Natural killer cell (primary cell): ENCODE measurements at regions not wholly inside any gene's neighbourhood (a gene's known extent, or its start where the extent isn't known, plus 50 kb on each side); places are given as distances from the start of the nearest gene placed in this dataset.

ENCODE experiments used
- ATAC-seq, 3 donors: fragments of 150-1000 bp in 2 of 3; fragments of 200-7000 bp in 1 of 3; cut with Tn5 transposase; 1 replicate in 1 of 3; 2 replicates in 2 of 3; pipeline ENCODE4 v1.10.0; 2021; ENCODE audit warnings: mild to moderate bottlenecking in 2 of 3, moderate library complexity in 2 of 3
- DNase-seq, 2 donors: peaks; one replicate each; pipeline versions ENCODE4 v3.0.0 to v3.0.0-alpha.2; 2013 to 2021; ENCODE audit warnings: mixed read lengths in 1 of 2
- H3K27ac ChIP-seq: one replicate; pipeline ENCODE4 v1.5.1; 2013; ENCODE audit warnings: mild to moderate bottlenecking, low read length
- H3K27me3 ChIP-seq: one replicate; pipeline ENCODE4 v1.6.1; 2013; ENCODE audit warnings: low read length; ENCODE audit not compliant: control insufficient read depth, insufficient read depth
- H3K36me3 ChIP-seq: one replicate; pipeline ENCODE4 v1.6.1; 2013; ENCODE audit warnings: low read length; ENCODE audit not compliant: control insufficient read depth, insufficient read depth
- H3K4me1 ChIP-seq: one replicate; pipeline ENCODE4 v1.6.1; 2013; ENCODE audit warnings: low read length; ENCODE audit not compliant: control insufficient read depth, insufficient read depth
- H3K4me3 ChIP-seq: one replicate; pipeline ENCODE4 v1.5.1; 2013; ENCODE audit warnings: low read length
- H3K9me3 ChIP-seq: one replicate; pipeline ENCODE4 v1.6.1; 2013; ENCODE audit warnings: low read length; ENCODE audit not compliant: control insufficient read depth, insufficient read depth
- H3K27ac Mint-ChIP-seq, 2 donors: one replicate each; pipeline ENCODE4 v1.8.0; 2022; ENCODE audit warnings: mild to moderate bottlenecking in 2 of 2, mixed read lengths in 2 of 2, moderate library complexity in 1 of 2
- H3K27me3 Mint-ChIP-seq, 2 donors: one replicate each; pipeline ENCODE4 v1.8.0; 2022; ENCODE audit warnings: low read depth in 2 of 2, mixed read lengths in 2 of 2
- H3K36me3 Mint-ChIP-seq: one replicate; pipeline ENCODE4 v1.8.0; 2022; ENCODE audit warnings: mixed read lengths
- H3K4me1 Mint-ChIP-seq, 2 donors: one replicate each; pipeline ENCODE4 v1.8.0; 2022; ENCODE audit warnings: mixed read lengths in 2 of 2
- H3K4me3 Mint-ChIP-seq: one replicate; pipeline ENCODE4 v1.8.0; 2022; ENCODE audit warnings: mild to moderate bottlenecking, moderate library complexity, mixed read lengths
- H3K9me3 Mint-ChIP-seq, 2 donors: one replicate each; pipeline ENCODE4 v1.8.0; 2022; ENCODE audit warnings: mixed read lengths in 2 of 2
- CTCF ChIP-seq: fragments of 200-600 bp; IDR thresholded peaks from one replicate; pipeline ENCODE4 v1.8.0; 2022; ENCODE audit warnings: antibody characterized with exemption
- WGBS: methylation state at CpG from one replicate; pipeline ENCODE4 v1.1.7; 2013; ENCODE audit warnings: missing lambda C conversion rate; ENCODE audit not compliant: insufficient coverage; 5-methylcytosine and 5-hydroxymethylcytosine counted together
- intact Hi-C: fragments of 100-400 bp; cut with micrococcal nuclease; formaldehyde crosslinking; loops from one replicate; pipeline ENCODE4 v1.14.2; 2022

GRCh38 chr20:2208897-2209296, 86.9 kb upstream of the TGM3 start:
- Mint-ChIP-seq H3K9me3 (no peaks in the 10 kb centered on the region), H3K4me3 (no peak overlapping the region), H3K36me3 (no peaks in the 10 kb centered on the region), H3K4me1 (peaks cover 0 to 9% of the 10 kb centered on the region in 2 donors), H3K27me3 (peaks cover 19 to 23% of the 10 kb centered on the region in 2 donors), H3K27ac (no peak overlapping the region)
- H3K27ac ChIP-seq, result no peak overlapping the region
- intact Hi-C loops, result no loop called here
- no peaks in the 10 kb centered on the region for H3K36me3 ChIP-seq
- no peak for TF ChIP-seq CTCF
- ATAC-seq, result no peak
- DNase-seq, result no peak
- peaks cover 4% of the 10 kb centered on the region for H3K27me3 ChIP-seq
- H3K4me3 ChIP-seq, result no peak overlapping the region
- peaks cover 12% of the 10 kb centered on the region for H3K4me1 ChIP-seq
- WGBS, result 100% methylated on average over 1 of the region's 3 CpGs
- H3K9me3 ChIP-seq, result no peaks in the 10 kb centered on the region

GRCh38 chr20:2210646-2211552, 84.9 kb upstream of the TGM3 start:
- no peaks in the 10 kb centered on the region for H3K9me3 Mint-ChIP-seq
- Histone ChIP-seq H3K4me3 (no peak overlapping the region), H3K9me3 (no peaks in the 10 kb centered on the region), H3K27ac (no peak overlapping the region), H3K4me1 (peaks cover 12% of the 10 kb centered on the region), H3K27me3 (peaks cover 4% of the 10 kb centered on the region), H3K36me3 (no peaks in the 10 kb centered on the region)
- H3K27ac Mint-ChIP-seq, result no peak overlapping the region
- peaks cover 0 to 9% of the 10 kb centered on the region in 2 donors for H3K4me1 Mint-ChIP-seq
- ATAC-seq (no peak), DNase-seq (peak in 1 of 2 donors; percentile 5)
- no peak for TF ChIP-seq CTCF
- peaks cover 8 to 29% of the 10 kb centered on the region in 2 donors for H3K27me3 Mint-ChIP-seq
- 80% methylated on average over 5 of the region's 5 CpGs for WGBS
- no peaks in the 10 kb centered on the region for H3K36me3 Mint-ChIP-seq
- intact Hi-C loops, result no loop called here
- H3K4me3 Mint-ChIP-seq, result no peak overlapping the region

- intact Hi-C loops, result no loop called here
- H3K36me3 Mint-ChIP-seq, result no peaks in the 10 kb centered on the region
- no peaks in the 10 kb centered on the region for H3K4me1 Mint-ChIP-seq
- Histone ChIP-seq H3K4me3 (no peak overlapping the region), H3K27ac (no peak overlapping the region), H3K4me1 (peaks cover 4% of the 10 kb centered on the region), H3K27me3 (no peaks in the 10 kb centered on the region), H3K9me3 (no peaks in the 10 kb centered on the region), H3K36me3 (no peaks in the 10 kb centered on the region)
- WGBS, result 74% methylated on average over 6 of the region's 6 CpGs
- H3K9me3 Mint-ChIP-seq, result no peaks in the 10 kb centered on the region
- no peak for TF ChIP-seq CTCF
- H3K27ac Mint-ChIP-seq, result no peak overlapping the region
- no peak overlapping the region for H3K4me3 Mint-ChIP-seq
- DNase-seq (no peak), ATAC-seq (no peak)
- H3K27me3 Mint-ChIP-seq, result peaks cover 8 to 30% of the 10 kb centered on the region in 2 donors
These were observed 83.3 kb upstream of the TGM3 start for GRCh38 chr20:2212456-2213015.
